ENCODE measurements at regions not wholly inside any gene's neighbourhood (a gene's known extent, or its start where the extent isn't known, plus 50 kb on each side); places are given as distances from the start of the nearest gene placed in this dataset.

DNA sequence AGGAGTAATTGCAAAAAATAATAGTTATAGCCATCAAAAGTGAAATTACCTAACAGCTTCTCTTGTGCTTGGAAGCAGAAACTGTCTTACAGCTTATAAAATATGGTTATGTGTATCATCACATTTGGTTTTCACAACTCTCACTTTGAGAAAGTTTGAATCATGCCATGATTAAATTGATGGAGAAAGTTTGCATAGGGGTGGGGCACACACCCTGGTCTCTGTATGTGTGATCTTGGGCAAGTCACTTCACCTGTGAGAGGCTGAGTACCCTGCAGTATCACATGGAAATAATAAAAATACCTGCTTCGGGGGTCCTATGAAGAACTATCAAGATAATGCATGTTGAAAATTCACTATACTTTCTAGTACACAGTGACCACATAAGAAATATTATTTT, 471.4 kb downstream of the RAP2B start:
- Histone ChIP-seq H3K9me3 (no peaks in the 10 kb centered on the region), H3K4me2 (no peak overlapping the region), H3K27ac (no peak overlapping the region), H3K4me3 (no peak overlapping the region), H3K4me1 (no peaks in the 10 kb centered on the region)
- no peak for ATAC-seq
- DNase-seq (ENCODE audit: low read depth in 1 of 2, low spot score in 1 of 2) = no peak
- POLR2A ChIA-PET = no interaction called here
- WGBS (ENCODE audit: missing lambda C conversion rate) = 4% methylated on average over 1 of the region's 1 CpG
- CTCF ChIA-PET = no interaction called here
- FAIRE-seq = no peak
- TF ChIP-seq, protein P1, sequence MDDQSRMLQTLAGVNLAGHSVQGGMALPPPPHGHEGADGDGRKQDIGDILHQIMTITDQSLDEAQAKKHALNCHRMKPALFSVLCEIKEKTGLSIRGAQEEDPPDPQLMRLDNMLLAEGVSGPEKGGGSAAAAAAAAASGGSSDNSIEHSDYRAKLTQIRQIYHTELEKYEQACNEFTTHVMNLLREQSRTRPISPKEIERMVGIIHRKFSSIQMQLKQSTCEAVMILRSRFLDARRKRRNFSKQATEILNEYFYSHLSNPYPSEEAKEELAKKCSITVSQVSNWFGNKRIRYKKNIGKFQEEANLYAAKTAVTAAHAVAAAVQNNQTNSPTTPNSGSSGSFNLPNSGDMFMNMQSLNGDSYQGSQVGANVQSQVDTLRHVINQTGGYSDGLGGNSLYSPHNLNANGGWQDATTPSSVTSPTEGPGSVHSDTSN (IDR thresholded peaks at IDR 0.05) = no peak
- TF ChIP-seq, protein P2, sequence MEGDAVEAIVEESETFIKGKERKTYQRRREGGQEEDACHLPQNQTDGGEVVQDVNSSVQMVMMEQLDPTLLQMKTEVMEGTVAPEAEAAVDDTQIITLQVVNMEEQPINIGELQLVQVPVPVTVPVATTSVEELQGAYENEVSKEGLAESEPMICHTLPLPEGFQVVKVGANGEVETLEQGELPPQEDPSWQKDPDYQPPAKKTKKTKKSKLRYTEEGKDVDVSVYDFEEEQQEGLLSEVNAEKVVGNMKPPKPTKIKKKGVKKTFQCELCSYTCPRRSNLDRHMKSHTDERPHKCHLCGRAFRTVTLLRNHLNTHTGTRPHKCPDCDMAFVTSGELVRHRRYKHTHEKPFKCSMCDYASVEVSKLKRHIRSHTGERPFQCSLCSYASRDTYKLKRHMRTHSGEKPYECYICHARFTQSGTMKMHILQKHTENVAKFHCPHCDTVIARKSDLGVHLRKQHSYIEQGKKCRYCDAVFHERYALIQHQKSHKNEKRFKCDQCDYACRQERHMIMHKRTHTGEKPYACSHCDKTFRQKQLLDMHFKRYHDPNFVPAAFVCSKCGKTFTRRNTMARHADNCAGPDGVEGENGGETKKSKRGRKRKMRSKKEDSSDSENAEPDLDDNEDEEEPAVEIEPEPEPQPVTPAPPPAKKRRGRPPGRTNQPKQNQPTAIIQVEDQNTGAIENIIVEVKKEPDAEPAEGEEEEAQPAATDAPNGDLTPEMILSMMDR (IDR thresholded peaks at IDR 0.05) = no peak
- TF ChIP-seq EP300 (IDR thresholded peaks at IDR 0.05) (no peak), HOXA7 (CRISPR knock-in tag; IDR thresholded peaks at IDR 0.05) (no peak), TFCP2L1 (CRISPR knock-in tag; IDR thresholded peaks at IDR 0.05) (no peak), FOSL2 (IDR thresholded peaks at IDR 0.05) (no peak), FOSL2 (CRISPR knock-in tag; IDR thresholded peaks at IDR 0.05) (no peak)

DNA sequence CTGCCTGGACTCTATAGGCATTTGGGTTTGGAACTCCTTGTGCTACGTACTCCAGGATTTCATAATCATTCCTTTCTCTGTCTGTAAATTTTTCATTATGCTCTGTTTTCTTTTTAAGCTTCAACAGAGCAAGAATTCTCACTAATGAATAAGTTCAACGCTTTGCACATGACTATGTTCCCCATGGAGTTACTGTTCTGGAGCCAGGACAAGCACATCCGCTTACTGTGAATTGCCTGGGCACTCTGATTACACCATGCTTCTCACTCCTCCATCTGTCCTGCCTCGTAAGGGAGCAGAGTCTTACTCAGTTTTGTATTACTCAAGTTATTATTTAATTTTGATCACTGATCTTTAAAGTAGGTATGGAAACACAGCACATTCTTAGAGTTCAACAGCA, 472.7 kb downstream of the RAP2B start:
- no peaks in the 10 kb centered on the region for H3K9me3 ChIP-seq
- ChIA-PET POLR2A (no interaction called here), CTCF (interaction anchor here (0.9 kb wide), 1 partner anchor 17 kb away, joined by 3 read pairs; no protein-coding TSS in a partner anchor)
- no peak for FAIRE-seq
- no peaks in the 10 kb centered on the region for H3K4me1 ChIP-seq
- DNase-seq (ENCODE audit: low read depth in 1 of 2, low spot score in 1 of 2) = no peak
- no peak overlapping the region for H3K27ac ChIP-seq
- TF ChIP-seq ESRRA (IDR thresholded peaks at IDR 0.05; ENCODE audit: borderline replicate concordance, low read length) = no peak
- TF ChIP-seq, protein P3, sequence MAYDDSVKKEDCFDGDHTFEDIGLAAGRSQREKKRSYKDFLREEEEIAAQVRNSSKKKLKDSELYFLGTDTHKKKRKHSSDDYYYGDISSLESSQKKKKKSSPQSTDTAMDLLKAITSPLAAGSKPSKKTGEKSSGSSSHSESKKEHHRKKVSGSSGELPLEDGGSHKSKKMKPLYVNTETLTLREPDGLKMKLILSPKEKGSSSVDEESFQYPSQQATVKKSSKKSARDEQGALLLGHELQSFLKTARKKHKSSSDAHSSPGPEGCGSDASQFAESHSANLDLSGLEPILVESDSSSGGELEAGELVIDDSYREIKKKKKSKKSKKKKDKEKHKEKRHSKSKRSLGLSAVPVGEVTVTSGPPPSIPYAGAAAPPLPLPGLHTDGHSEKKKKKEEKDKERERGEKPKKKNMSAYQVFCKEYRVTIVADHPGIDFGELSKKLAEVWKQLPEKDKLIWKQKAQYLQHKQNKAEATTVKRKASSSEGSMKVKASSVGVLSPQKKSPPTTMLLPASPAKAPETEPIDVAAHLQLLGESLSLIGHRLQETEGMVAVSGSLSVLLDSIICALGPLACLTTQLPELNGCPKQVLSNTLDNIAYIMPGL (CRISPR knock-in tag; IDR thresholded peaks at IDR 0.05; ENCODE audit: borderline replicate concordance) = no peak
- no peak for TF ChIP-seq SMC3 (IDR thresholded peaks at IDR 0.05)
- no peak for TF ChIP-seq KDM5A (IDR thresholded peaks at IDR 0.05)
- TF ChIP-seq, protein P4, sequence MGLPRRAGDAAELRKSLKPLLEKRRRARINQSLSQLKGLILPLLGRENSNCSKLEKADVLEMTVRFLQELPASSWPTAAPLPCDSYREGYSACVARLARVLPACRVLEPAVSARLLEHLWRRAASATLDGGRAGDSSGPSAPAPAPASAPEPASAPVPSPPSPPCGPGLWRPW (IDR thresholded peaks at IDR 0.05) = no peak
- TF ChIP-seq MAFK (IDR thresholded peaks at IDR 0.05; ENCODE audit: partially characterized antibody) = no peak
- TF ChIP-seq KDM1A (IDR thresholded peaks at IDR 0.05; ENCODE audit: low read depth) = no peak
- no peak for TF ChIP-seq HOXB13 (CRISPR knock-in tag; IDR thresholded peaks at IDR 0.05; ENCODE audit: low read depth)
- no peak for TF ChIP-seq TFCP2L1 (CRISPR knock-in tag; IDR thresholded peaks at IDR 0.05)
- no peak overlapping the region for H3K4me2 ChIP-seq
- ATAC-seq = no peak
- H3K4me3 ChIP-seq = no peak overlapping the region
- 29% methylated on average over 4 of the region's 4 CpGs for WGBS (ENCODE audit: missing lambda C conversion rate)

DNA sequence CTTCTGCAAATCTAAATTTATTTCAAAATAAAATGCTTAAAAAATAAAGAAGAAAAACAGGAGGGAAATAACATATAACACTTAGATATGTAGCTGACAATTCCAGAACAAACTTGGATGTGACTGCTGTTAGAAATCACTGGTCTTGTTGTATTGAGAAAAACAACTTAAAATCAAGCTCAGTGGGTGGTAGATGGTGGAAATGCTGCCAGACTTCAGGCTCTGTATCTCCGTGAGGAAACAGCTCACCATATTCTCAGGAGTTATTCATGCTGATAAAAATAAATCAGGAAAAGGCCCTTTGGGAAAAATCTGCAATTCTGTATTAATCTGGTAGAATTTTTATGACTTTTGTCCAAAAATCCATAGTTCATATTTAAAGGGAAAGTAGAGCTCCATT, 477.6 kb downstream of the RAP2B start:
- DNase-seq (ENCODE audit: low read depth in 1 of 2, low spot score in 1 of 2) (no peak), ATAC-seq (no peak), FAIRE-seq (no peak)
- Histone ChIP-seq H3K9me3 (no peaks in the 10 kb centered on the region), H3K4me2 (no peak overlapping the region), H3K4me1 (no peaks in the 10 kb centered on the region), H3K27ac (no peak overlapping the region), H3K4me3 (no peak overlapping the region)
- WGBS (ENCODE audit: missing lambda C conversion rate) = 82% methylated on average over 1 of the region's 1 CpG
- ChIA-PET CTCF (no interaction called here), POLR2A (no interaction called here)
- TF ChIP-seq ZC3H11A (IDR thresholded peaks at IDR 0.05) = no peak
- no peak for TF ChIP-seq FOSL2 (IDR thresholded peaks at IDR 0.05)
- TF ChIP-seq FOSL2 (CRISPR knock-in tag; IDR thresholded peaks at IDR 0.05) = no peak
- TF ChIP-seq, protein P5, sequence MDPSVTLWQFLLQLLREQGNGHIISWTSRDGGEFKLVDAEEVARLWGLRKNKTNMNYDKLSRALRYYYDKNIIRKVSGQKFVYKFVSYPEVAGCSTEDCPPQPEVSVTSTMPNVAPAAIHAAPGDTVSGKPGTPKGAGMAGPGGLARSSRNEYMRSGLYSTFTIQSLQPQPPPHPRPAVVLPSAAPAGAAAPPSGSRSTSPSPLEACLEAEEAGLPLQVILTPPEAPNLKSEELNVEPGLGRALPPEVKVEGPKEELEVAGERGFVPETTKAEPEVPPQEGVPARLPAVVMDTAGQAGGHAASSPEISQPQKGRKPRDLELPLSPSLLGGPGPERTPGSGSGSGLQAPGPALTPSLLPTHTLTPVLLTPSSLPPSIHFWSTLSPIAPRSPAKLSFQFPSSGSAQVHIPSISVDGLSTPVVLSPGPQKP (IDR thresholded peaks at IDR 0.05; ENCODE audit: low read depth, low read length) = no peak
- no peak for TF ChIP-seq HEYL (CRISPR knock-in tag; IDR thresholded peaks at IDR 0.05)
- no peak for TF ChIP-seq CHD2 (IDR thresholded peaks at IDR 0.05; ENCODE audit: low read length, partially characterized antibody)
- TF ChIP-seq JUN (IDR thresholded peaks at IDR 0.05) = no peak
- no peak for TF ChIP-seq TP53 (CRISPR knock-in tag; IDR thresholded peaks at IDR 0.05)
- TF ChIP-seq RAD21 (conservative IDR thresholded peaks at IDR 0.05 in 1 of 2, IDR thresholded peaks at IDR 0.05 in 1 of 2) = no peak
- TF ChIP-seq, protein P3 (CRISPR knock-in tag; IDR thresholded peaks at IDR 0.05; ENCODE audit: borderline replicate concordance) = no peak
- no peak for TF ChIP-seq TFCP2L1 (CRISPR knock-in tag; IDR thresholded peaks at IDR 0.05)

All from A549 (cell line).